ENCODE measurements at regions not wholly inside any gene's neighbourhood (a gene's known extent, or its start where the extent isn't known, plus 50 kb on each side); places are given as distances from the start of the nearest gene placed in this dataset.

- H3K27ac ChIP-seq (ENCODE audit: low read depth in 1 of 2, low read length in 1 of 2): no peak overlapping the region
- no peaks in the 10 kb centered on the region for H3K36me3 ChIP-seq (ENCODE audit: control insufficient read depth in 4 of 4, insufficient read depth in 4 of 4, low read length in 4 of 4)
- H3K4me3 ChIP-seq: no peak overlapping the region
- no peaks in the 10 kb centered on the region for H3K27me3 ChIP-seq (ENCODE audit: control insufficient read depth in 3 of 3, insufficient read depth in 3 of 3, low read length in 2 of 3)
- WGBS, 2 donors: 79 to 92% methylated on average over 2 of the region's 2 CpGs
- peaks cover 0 to 14% (median 6%) of the 10 kb centered on the region in 4 donors for H3K9me3 ChIP-seq (ENCODE audit: control insufficient read depth in 4 of 4, insufficient read depth in 3 of 4, low read length in 3 of 4)
- DNase-seq (no peak), ATAC-seq (ENCODE audit: insufficient read depth, low FRiP score) (no peak)
- no peak overlapping the region for H3K9ac ChIP-seq (ENCODE audit: insufficient read depth in 1 of 2, low read length in 2 of 2)
- no peaks in the 10 kb centered on the region for H3K4me1 ChIP-seq (ENCODE audit: control insufficient read depth in 5 of 5, insufficient read depth in 5 of 5, low read length in 5 of 5)
- no peak for TF ChIP-seq CTCF (IDR thresholded peaks at IDR 0.05; ENCODE audit: control extremely low read depth, extremely low read depth)
These were observed 799.7 kb downstream of the SI start for GRCh38 chr3:164278550-164278949.

GRCh38 chr3:164267053-164267452 is 811.2 kb downstream of the SI start:
- H3K9ac ChIP-seq (ENCODE audit: insufficient read depth in 1 of 2, low read length in 2 of 2): no peak overlapping the region
- no peaks in the 10 kb centered on the region for H3K27me3 ChIP-seq (ENCODE audit: control insufficient read depth in 3 of 3, insufficient read depth in 3 of 3, low read length in 2 of 3)
- DNase-seq: peak in 2 of 3 donors; percentile 28 to 54
- TF ChIP-seq CTCF (IDR thresholded peaks at IDR 0.05; ENCODE audit: control extremely low read depth, extremely low read depth): no peak
- no peak overlapping the region for H3K27ac ChIP-seq (ENCODE audit: low read depth in 1 of 2, low read length in 1 of 2)
- no peaks in the 10 kb centered on the region for H3K4me1 ChIP-seq (ENCODE audit: control insufficient read depth in 5 of 5, insufficient read depth in 5 of 5, low read length in 5 of 5)
- no peaks in the 10 kb centered on the region for H3K36me3 ChIP-seq (ENCODE audit: control insufficient read depth in 4 of 4, insufficient read depth in 4 of 4, low read length in 4 of 4)
- no peak for ATAC-seq (ENCODE audit: insufficient read depth, low FRiP score)
- peaks cover 0 to 5% (median 0%) of the 10 kb centered on the region in 4 donors for H3K9me3 ChIP-seq (ENCODE audit: control insufficient read depth in 4 of 4, insufficient read depth in 3 of 4, low read length in 3 of 4)
- no peak overlapping the region for H3K4me3 ChIP-seq

GRCh38 chr3:164250923-164251322 is 827.4 kb downstream of the SI start:
- no peaks in the 10 kb centered on the region for H3K27me3 ChIP-seq (ENCODE audit: control insufficient read depth in 3 of 3, insufficient read depth in 3 of 3, low read length in 2 of 3)

More at GRCh38 chr3:164250923-164251322, 827.4 kb downstream of the SI start:
- no peak for TF ChIP-seq CTCF (IDR thresholded peaks at IDR 0.05; ENCODE audit: control extremely low read depth, extremely low read depth)
- no peak overlapping the region for H3K9ac ChIP-seq (ENCODE audit: insufficient read depth in 1 of 2, low read length in 2 of 2)
- ATAC-seq (ENCODE audit: insufficient read depth, low FRiP score) (no peak), DNase-seq (no peak)
- H3K36me3 ChIP-seq (ENCODE audit: control insufficient read depth in 4 of 4, insufficient read depth in 4 of 4, low read length in 4 of 4): no peaks in the 10 kb centered on the region
- 78 to 85% methylated on average over 1 of the region's 1 CpG for WGBS, 2 donors
- no peaks in the 10 kb centered on the region for H3K9me3 ChIP-seq (ENCODE audit: control insufficient read depth in 4 of 4, insufficient read depth in 3 of 4, low read length in 3 of 4)
- H3K4me3 ChIP-seq: no peak overlapping the region
- H3K27ac ChIP-seq (ENCODE audit: low read depth in 1 of 2, low read length in 1 of 2): no peak overlapping the region
- no peaks in the 10 kb centered on the region for H3K4me1 ChIP-seq (ENCODE audit: control insufficient read depth in 5 of 5, insufficient read depth in 5 of 5, low read length in 5 of 5)

Measured in lung (tissue), 11 donors.